Esophagus squamous epithelium (tissue), 5 donors: ENCODE measurements at regions not wholly inside any gene's neighbourhood (a gene's known extent, or its start where the extent isn't known, plus 50 kb on each side); places are given as distances from the start of the nearest gene placed in this dataset.

Experiments
- DNase-seq: peaks from one replicate; lab custom pipeline; 2025; lab: John Stamatoyannopoulos, UW
- H3K27ac ChIP-seq, 4 donors: fragments of 200-600 bp; sonication (generic); one replicate each; pipeline ENCODE4 v1.5.1; 2016 to 2019; ENCODE audit warnings: mild to moderate bottlenecking in 1 of 4
- H3K27me3 ChIP-seq, 4 donors: fragments of 200-600 bp; sonication (generic); 1 replicate in 3 of 4; 2 replicates in 1 of 4; pipeline versions ENCODE4 v1.5.1 to v1.6.0; 2017 to 2021; ENCODE audit warnings: antibody characterized with exemption in 1 of 4
- H3K36me3 ChIP-seq, 3 donors: fragments of 200-600 bp; sonication (generic); one replicate each; pipeline ENCODE4 v1.5.1; 2016 to 2019
- H3K4me1 ChIP-seq, 3 donors: fragments of 200-600 bp; sonication (generic); one replicate each; pipeline ENCODE4 v1.5.1; 2017 to 2019
- H3K4me3 ChIP-seq, 4 donors: fragments of 200-600 bp; sonication (generic); 1 replicate in 3 of 4; 2 replicates in 1 of 4; pipeline ENCODE4 v1.5.1; 2016 to 2019; ENCODE audit warnings: mild to moderate bottlenecking in 2 of 4, moderate library complexity in 1 of 4
- H3K9me3 ChIP-seq, 3 donors: fragments of 200-600 bp; sonication (generic); one replicate each; pipeline ENCODE4 v1.5.1; 2016 to 2019
- POLR2A ChIP-seq, 4 donors: fragments of 450-650 bp; IDR thresholded peaks; one replicate each; pipeline ENCODE4 v1.6.1; 2017; ENCODE audit warnings: antibody characterized with exemption in 4 of 4, mild to moderate bottlenecking in 4 of 4, moderate library complexity in 3 of 4
- WGBS, 2 donors: methylation state at CpG; one replicate each; pipeline ENCODE4 v1.1.5; 2018; 5-methylcytosine and 5-hydroxymethylcytosine counted together
- intact Hi-C: fragments of 100-400 bp; cut with DNase I; formaldehyde crosslinking; loops from one replicate; pipeline ENCODE4 v1.15.0; 2022
- TF ChIP-seq, protein P1 (sequence below), 6 experiments: fragments of 450-650 bp in 4 of 6; fragments of 200-600 bp in 2 of 6; sonication (generic) in 2 of 6; IDR thresholded peaks; one replicate each; pipeline ENCODE4 v1.5.1; 2016 to 2019; ENCODE audit warnings: antibody characterized with exemption in 6 of 6, mild to moderate bottlenecking in 4 of 6, moderate library complexity in 4 of 6
- donor health status: DM: yes; HTN: yes; CAD: no.

DNA sequence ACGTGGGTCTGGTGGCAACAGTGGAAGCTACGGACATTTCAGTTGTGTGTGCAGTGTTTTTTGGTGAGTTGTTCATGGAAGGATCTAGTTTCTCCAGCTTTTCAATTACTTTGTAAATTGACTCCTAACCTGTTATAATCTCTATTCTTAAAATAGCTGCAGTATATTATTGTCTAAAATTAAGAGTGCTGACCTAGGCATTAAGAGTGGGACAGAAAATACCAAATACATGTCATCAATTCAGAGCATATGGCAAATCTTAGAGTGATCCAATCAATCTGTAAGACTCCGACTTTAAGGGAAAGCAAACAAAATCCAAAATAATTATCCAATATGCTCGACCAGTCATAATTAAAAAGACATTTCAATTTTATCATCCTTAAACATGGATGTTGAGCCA is 338.1 kb upstream of the PCDH9 start:
- no peak overlapping the region for H3K4me3 ChIP-seq
- no peak overlapping the region for H3K27ac ChIP-seq
- no peak for TF ChIP-seq POLR2A (IDR thresholded peaks at IDR 0.05)
- TF ChIP-seq, protein P1, sequence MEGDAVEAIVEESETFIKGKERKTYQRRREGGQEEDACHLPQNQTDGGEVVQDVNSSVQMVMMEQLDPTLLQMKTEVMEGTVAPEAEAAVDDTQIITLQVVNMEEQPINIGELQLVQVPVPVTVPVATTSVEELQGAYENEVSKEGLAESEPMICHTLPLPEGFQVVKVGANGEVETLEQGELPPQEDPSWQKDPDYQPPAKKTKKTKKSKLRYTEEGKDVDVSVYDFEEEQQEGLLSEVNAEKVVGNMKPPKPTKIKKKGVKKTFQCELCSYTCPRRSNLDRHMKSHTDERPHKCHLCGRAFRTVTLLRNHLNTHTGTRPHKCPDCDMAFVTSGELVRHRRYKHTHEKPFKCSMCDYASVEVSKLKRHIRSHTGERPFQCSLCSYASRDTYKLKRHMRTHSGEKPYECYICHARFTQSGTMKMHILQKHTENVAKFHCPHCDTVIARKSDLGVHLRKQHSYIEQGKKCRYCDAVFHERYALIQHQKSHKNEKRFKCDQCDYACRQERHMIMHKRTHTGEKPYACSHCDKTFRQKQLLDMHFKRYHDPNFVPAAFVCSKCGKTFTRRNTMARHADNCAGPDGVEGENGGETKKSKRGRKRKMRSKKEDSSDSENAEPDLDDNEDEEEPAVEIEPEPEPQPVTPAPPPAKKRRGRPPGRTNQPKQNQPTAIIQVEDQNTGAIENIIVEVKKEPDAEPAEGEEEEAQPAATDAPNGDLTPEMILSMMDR (IDR thresholded peaks at IDR 0.05) = no peak
- no peaks in the 10 kb centered on the region for H3K4me1 ChIP-seq
- intact Hi-C loops = no loop called here
- no peaks in the 10 kb centered on the region for H3K27me3 ChIP-seq
- 70 to 71% methylated on average over 4 of the region's 4 CpGs for WGBS, 2 donors
- peaks cover 0 to 8% (median 0%) of the 10 kb centered on the region in 3 donors for H3K9me3 ChIP-seq
- DNase-seq = no peak
- no peaks in the 10 kb centered on the region for H3K36me3 ChIP-seq

DNA sequence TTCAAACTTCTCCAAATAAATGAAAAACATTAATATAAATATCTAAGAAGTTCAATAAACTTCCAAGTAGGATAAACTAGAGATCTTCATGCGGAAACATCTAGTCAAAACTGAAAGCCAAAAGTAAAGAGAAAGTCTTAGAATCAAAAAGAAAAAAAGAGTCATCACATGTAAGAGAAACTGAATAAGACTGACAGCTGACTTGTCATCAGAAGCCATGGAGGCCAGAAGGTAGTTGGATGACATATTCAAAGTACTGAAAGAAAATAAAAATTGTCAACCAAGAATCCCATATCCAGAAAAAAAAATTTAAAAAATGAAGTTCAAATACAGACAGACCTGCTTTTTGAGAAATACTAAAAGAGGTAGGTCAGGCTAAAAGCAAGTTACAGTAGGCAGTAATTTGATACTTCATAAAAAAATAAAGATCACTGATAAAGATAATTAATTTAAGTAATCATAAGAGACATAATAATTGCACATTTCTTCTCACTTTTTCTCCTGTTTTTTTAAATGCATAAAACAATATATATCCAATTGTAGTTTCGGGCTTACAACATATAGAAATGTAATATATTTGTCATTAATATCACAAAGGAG is 327.6 kb upstream of the PCDH9 start:
- H3K27ac ChIP-seq = no peak overlapping the region
- intact Hi-C loops = no loop called here
- H3K4me3 ChIP-seq = no peak overlapping the region
- no peak for DNase-seq
- H3K36me3 ChIP-seq = no peaks in the 10 kb centered on the region
- no peaks in the 10 kb centered on the region for H3K4me1 ChIP-seq
- TF ChIP-seq, protein P1 (IDR thresholded peaks at IDR 0.05) = no peak
- TF ChIP-seq POLR2A (IDR thresholded peaks at IDR 0.05) = no peak
- peaks cover 0 to 21% (median 0%) of the 10 kb centered on the region in 3 donors for H3K9me3 ChIP-seq
- 67 to 77% methylated on average over 2 of the region's 2 CpGs for WGBS, 2 donors
- no peaks in the 10 kb centered on the region for H3K27me3 ChIP-seq

DNA sequence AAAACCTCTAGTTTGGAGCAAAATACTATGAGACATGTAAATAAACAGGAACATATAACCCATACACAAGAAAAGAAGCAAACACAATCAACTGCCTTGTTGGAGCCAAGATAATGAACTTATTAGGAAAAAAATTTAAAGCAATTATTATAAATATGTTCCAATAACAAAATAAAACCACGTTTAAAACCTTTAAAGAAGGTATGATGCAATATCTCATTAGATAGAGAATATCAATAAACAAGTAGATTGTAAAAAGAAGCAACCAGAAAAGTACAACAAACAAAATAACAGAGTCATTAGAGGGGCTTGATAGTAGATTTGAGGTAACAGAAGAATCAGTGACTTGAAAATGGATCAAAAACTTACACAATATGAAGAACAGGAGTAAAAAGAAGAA is 327.0 kb upstream of the PCDH9 start:
- H3K4me1 ChIP-seq = no peaks in the 10 kb centered on the region
- DNase-seq = no peak
- H3K27ac ChIP-seq = no peak overlapping the region
- WGBS, 2 donors = 28 to 32% methylated on average over 1 of the region's 1 CpG
- TF ChIP-seq, protein P1 (IDR thresholded peaks at IDR 0.05) = no peak
- TF ChIP-seq POLR2A (IDR thresholded peaks at IDR 0.05) = no peak
- no peaks in the 10 kb centered on the region for H3K27me3 ChIP-seq
- peaks cover 0 to 21% (median 0%) of the 10 kb centered on the region in 3 donors for H3K9me3 ChIP-seq
- H3K4me3 ChIP-seq = no peak overlapping the region
- H3K36me3 ChIP-seq = no peaks in the 10 kb centered on the region
- intact Hi-C loops = no loop called here

DNA sequence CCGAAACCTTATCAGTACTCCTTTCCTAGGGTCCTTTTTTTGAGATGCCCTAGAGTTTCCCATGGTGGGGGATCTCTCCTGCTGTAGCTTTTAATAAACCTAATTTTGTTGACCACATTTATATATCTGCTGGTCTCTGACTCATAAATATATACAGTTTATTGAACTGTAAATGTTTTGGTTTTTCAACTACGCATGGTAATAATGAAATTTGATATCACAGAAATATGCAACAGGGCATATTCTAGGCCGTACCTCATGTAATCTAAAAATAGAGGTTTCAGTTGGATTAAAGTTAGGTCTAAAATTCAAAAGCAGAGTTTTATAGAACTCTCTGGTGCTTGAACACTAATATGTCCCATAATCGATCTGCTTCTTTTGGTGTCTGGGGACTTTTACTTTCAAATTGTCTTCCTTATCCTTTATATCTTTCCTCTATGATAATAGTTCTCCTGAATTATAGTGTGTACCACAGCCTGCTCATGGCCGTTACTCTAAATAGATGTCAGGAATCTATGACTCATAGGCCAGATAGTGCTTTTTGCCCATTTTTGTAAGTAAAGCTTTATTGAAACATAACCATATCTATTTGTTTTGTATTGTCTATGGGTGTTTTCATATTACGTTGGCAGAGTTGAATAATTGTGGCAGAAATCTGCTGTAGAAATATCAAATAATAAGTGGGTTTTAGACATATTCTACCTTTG is 324.8 kb upstream of the PCDH9 start:
- 71 to 78% methylated on average over 6 of the region's 6 CpGs for WGBS, 2 donors
- H3K4me3 ChIP-seq = no peak overlapping the region
- TF ChIP-seq POLR2A (IDR thresholded peaks at IDR 0.05) = no peak
- TF ChIP-seq, protein P1 (IDR thresholded peaks at IDR 0.05) = no peak
- no peaks in the 10 kb centered on the region for H3K27me3 ChIP-seq
- intact Hi-C loops = no loop called here
- peaks cover 0 to 21% (median 0%) of the 10 kb centered on the region in 3 donors for H3K9me3 ChIP-seq
- no peaks in the 10 kb centered on the region for H3K36me3 ChIP-seq
- H3K27ac ChIP-seq = no peak overlapping the region
- no peaks in the 10 kb centered on the region for H3K4me1 ChIP-seq
- DNase-seq = no peak

DNA sequence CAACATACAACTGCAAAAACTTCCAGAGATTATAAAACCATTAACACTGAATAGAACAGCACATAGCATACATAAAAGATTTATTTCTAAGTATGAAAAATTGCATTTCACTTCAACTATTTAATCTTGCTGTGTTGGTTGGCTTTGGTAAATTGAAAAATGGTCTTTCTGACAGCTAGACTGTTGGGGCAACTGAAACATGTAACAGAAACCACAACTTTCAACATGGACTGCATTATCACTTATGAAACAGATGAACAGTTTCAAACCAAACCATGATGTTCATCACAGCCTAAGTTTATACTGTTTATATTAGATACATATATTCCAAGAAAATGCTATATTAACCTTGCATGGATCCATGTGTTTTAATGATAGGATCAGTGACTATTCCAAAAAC is 324.1 kb upstream of the PCDH9 start:
- no peaks in the 10 kb centered on the region for H3K36me3 ChIP-seq
- TF ChIP-seq, protein P1 (IDR thresholded peaks at IDR 0.05) = no peak
- no peak for TF ChIP-seq POLR2A (IDR thresholded peaks at IDR 0.05)
- intact Hi-C loops = no loop called here
- no peaks in the 10 kb centered on the region for H3K27me3 ChIP-seq
- peaks cover 0 to 21% (median 0%) of the 10 kb centered on the region in 3 donors for H3K9me3 ChIP-seq
- H3K4me1 ChIP-seq = no peaks in the 10 kb centered on the region
- H3K27ac ChIP-seq = no peak overlapping the region
- no peak overlapping the region for H3K4me3 ChIP-seq
- no peak for DNase-seq
